GM19193 (cell line): ENCODE measurements at regions not wholly inside any gene's neighbourhood (a gene's known extent, or its start where the extent isn't known, plus 50 kb on each side); places are given as distances from the start of the nearest gene placed in this dataset.

ENCODE experiments used
- POLR2A ChIP-seq: IDR thresholded peaks from 4 replicates; pipeline ENCODE4 v1.6.1; 2011; ENCODE audit not compliant: insufficient read depth, insufficient read length; ENCODE audit errors: extremely low read depth

GRCh38 chr7:67407392-67408071 is 410.9 kb downstream of the TYW1 start:
- no peak for TF ChIP-seq POLR2A

- TF ChIP-seq POLR2A: no peak
Observed at GRCh38 chr7:67408109-67408508, 411.5 kb downstream of the TYW1 start.

GRCh38 chr7:67413670-67414069 is 417.0 kb downstream of the TYW1 start:
- TF ChIP-seq POLR2A: no peak

- TF ChIP-seq POLR2A: no peak
Observed at GRCh38 chr7:67414858-67415257, 418.2 kb downstream of the TYW1 start.

GRCh38 chr7:67422601-67423000 is 426.0 kb downstream of the TYW1 start:
- TF ChIP-seq POLR2A: no peak

- no peak for TF ChIP-seq POLR2A
Observed at GRCh38 chr7:67423065-67423464, 426.4 kb downstream of the TYW1 start.

- TF ChIP-seq POLR2A: no peak
Observed at GRCh38 chr7:67426654-67427053, 430.0 kb downstream of the TYW1 start.

GRCh38 chr7:67429735-67430134 is 433.1 kb downstream of the TYW1 start:
- TF ChIP-seq POLR2A: no peak

- TF ChIP-seq POLR2A: no peak
Observed at GRCh38 chr7:67432536-67433234, 436.1 kb downstream of the TYW1 start.

- TF ChIP-seq POLR2A: no peak
Observed at GRCh38 chr7:67435894-67436535, 439.4 kb downstream of the TYW1 start.

GRCh38 chr7:67438198-67438882 is 441.7 kb downstream of the TYW1 start:
- no peak for TF ChIP-seq POLR2A

GRCh38 chr7:67438913-67439505 is 442.4 kb downstream of the TYW1 start:
- TF ChIP-seq POLR2A: no peak

- no peak for TF ChIP-seq POLR2A
Observed at GRCh38 chr7:67440321-67440720, 443.7 kb downstream of the TYW1 start.

- TF ChIP-seq POLR2A: no peak
Observed at GRCh38 chr7:67445728-67446127, 449.1 kb downstream of the TYW1 start.

GRCh38 chr7:67447297-67447696 is 450.7 kb downstream of the TYW1 start:
- TF ChIP-seq POLR2A: no peak
